ENCODE measurements at regions not wholly inside any gene's neighbourhood (a gene's known extent, or its start where the extent isn't known, plus 50 kb on each side); places are given as distances from the start of the nearest gene placed in this dataset.
A peak's percentile ranks its signal among the peaks of the same experiment; 100 is the strongest.

GRCh38 chr1:184210862-184211261 lies 159.3 kb downstream of the TSEN15 start:
- ATAC-seq (ENCODE audit: insufficient read depth, low FRiP score) (no peak), DNase-seq (no peak)
- no peak overlapping the region for H3K9ac ChIP-seq (ENCODE audit: insufficient read depth in 1 of 2, low read length in 2 of 2)
- no peaks in the 10 kb centered on the region for H3K36me3 ChIP-seq (ENCODE audit: control insufficient read depth in 4 of 4, insufficient read depth in 4 of 4, low read length in 4 of 4)
- no peak for TF ChIP-seq CTCF (IDR thresholded peaks at IDR 0.05; ENCODE audit: control extremely low read depth, extremely low read depth)
- H3K27me3 ChIP-seq (ENCODE audit: control insufficient read depth in 3 of 3, insufficient read depth in 3 of 3, low read length in 2 of 3), result no peaks in the 10 kb centered on the region
- H3K9me3 ChIP-seq (ENCODE audit: control insufficient read depth in 4 of 4, insufficient read depth in 3 of 4, low read length in 3 of 4), result no peaks in the 10 kb centered on the region
- H3K27ac ChIP-seq (ENCODE audit: low read depth in 1 of 2, low read length in 1 of 2), result no peak overlapping the region
- no peak overlapping the region for H3K4me3 ChIP-seq
- H3K4me1 ChIP-seq (ENCODE audit: control insufficient read depth in 5 of 5, insufficient read depth in 5 of 5, low read length in 5 of 5), result peaks cover 0 to 5% (median 0%) of the 10 kb centered on the region in 5 donors
- WGBS, 2 donors, result 94 to 95% methylated on average over 6 of the region's 6 CpGs

- H3K27ac ChIP-seq (ENCODE audit: low read depth in 1 of 2, low read length in 1 of 2), result peak overlapping the region in 1 of 2 donors; percentile 46
- H3K36me3 ChIP-seq (ENCODE audit: control insufficient read depth in 4 of 4, insufficient read depth in 4 of 4, low read length in 4 of 4), result no peaks in the 10 kb centered on the region
- no peak overlapping the region for H3K4me3 ChIP-seq
- peaks cover 0 to 2% (median 0%) of the 10 kb centered on the region in 5 donors for H3K4me1 ChIP-seq (ENCODE audit: control insufficient read depth in 5 of 5, insufficient read depth in 5 of 5, low read length in 5 of 5)
- ATAC-seq (ENCODE audit: insufficient read depth, low FRiP score), result peak; percentile 60
- H3K9ac ChIP-seq (ENCODE audit: insufficient read depth in 1 of 2, low read length in 2 of 2), result no peak overlapping the region
- TF ChIP-seq CTCF (IDR thresholded peaks at IDR 0.05; ENCODE audit: control extremely low read depth, extremely low read depth), result no peak
- no peaks in the 10 kb centered on the region for H3K9me3 ChIP-seq (ENCODE audit: control insufficient read depth in 4 of 4, insufficient read depth in 3 of 4, low read length in 3 of 4)
- DNase-seq, result peak in 1 of 3 donors; percentile 26
- no peaks in the 10 kb centered on the region for H3K27me3 ChIP-seq (ENCODE audit: control insufficient read depth in 3 of 3, insufficient read depth in 3 of 3, low read length in 2 of 3)
- 71 to 80% methylated on average over 7 of the region's 7 CpGs for WGBS, 2 donors
Measured at GRCh38 chr1:184212649-184213314, 161.3 kb downstream of the TSEN15 start.

GRCh38 chr1:184214128-184214527 lies 162.6 kb downstream of the TSEN15 start:
- Histone ChIP-seq H3K4me3 (no peak overlapping the region), H3K36me3 (ENCODE audit: control insufficient read depth in 4 of 4, insufficient read depth in 4 of 4, low read length in 4 of 4) (no peaks in the 10 kb centered on the region), H3K9me3 (ENCODE audit: control insufficient read depth in 4 of 4, insufficient read depth in 3 of 4, low read length in 3 of 4) (no peaks in the 10 kb centered on the region), H3K27ac (ENCODE audit: low read depth in 1 of 2, low read length in 1 of 2) (no peak overlapping the region), H3K4me1 (ENCODE audit: control insufficient read depth in 5 of 5, insufficient read depth in 5 of 5, low read length in 5 of 5) (peaks cover 0 to 2% (median 0%) of the 10 kb centered on the region in 5 donors), H3K27me3 (ENCODE audit: control insufficient read depth in 3 of 3, insufficient read depth in 3 of 3, low read length in 2 of 3) (no peaks in the 10 kb centered on the region), H3K9ac (ENCODE audit: insufficient read depth in 1 of 2, low read length in 2 of 2) (no peak overlapping the region)
- no peak for TF ChIP-seq CTCF (IDR thresholded peaks at IDR 0.05; ENCODE audit: control extremely low read depth, extremely low read depth)
- 69 to 88% methylated on average over 4 of the region's 4 CpGs for WGBS, 2 donors
- ATAC-seq (ENCODE audit: insufficient read depth, low FRiP score) (peak; percentile 48), DNase-seq (no peak)
